GM21447 (cell line): ENCODE measurements at regions not wholly inside any gene's neighbourhood (a gene's known extent, or its start where the extent isn't known, plus 50 kb on each side); places are given as distances from the start of the nearest gene placed in this dataset.
"Not testable (repeated sequence)": the region's sequence is repeated elsewhere in the genome, so short reads cannot be mapped to it uniquely, and the experiment has no call there.

Source experiments
- ATAC-seq: cut with Tn5 transposase; IDR thresholded peaks from one replicate; pipeline ENCODE4 v1.9.1; 2021; ENCODE audit not compliant: unreplicated experiment

DNA sequence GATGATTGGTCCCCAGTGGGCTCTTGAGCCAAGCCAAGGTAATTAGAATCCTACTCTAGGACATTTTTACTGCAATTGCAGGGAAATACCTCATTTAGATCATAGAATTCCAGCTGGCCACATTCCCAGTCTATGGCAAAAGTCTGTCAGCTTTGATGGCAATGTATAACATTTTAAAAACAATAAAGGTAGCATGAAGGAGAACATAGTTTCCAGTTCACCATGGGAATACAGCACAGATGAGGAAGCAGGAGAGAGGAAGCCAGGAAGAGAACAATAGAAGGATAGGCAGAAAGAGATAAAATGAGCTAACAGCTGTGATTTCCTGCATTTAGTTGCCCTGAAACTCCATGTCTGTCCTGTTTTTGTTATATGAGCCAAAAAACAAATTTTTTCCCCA is 897.3 kb upstream of the DDX18 start:
- ATAC-seq: no peak

GRCh38 chr2:116918574-116918973 is 895.9 kb upstream of the DDX18 start:
- ATAC-seq: no peak

DNA sequence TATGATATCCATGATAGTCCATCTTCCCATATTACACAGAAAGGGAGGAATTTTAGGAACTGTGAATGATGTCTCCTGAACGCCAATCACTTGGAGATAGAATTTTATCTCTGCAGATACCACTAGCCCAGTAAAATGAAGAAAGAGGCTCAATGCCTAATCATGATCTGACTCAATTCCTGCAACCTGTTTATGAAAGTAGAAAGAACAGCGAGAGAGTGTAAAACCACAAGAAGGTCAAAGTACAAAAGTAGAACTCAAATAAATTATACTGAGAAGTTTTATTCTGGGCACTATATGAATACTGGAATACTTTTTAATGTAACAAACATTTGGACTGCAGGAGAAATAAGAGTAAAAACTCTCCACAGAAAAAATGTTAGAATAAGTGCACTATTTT is 892.1 kb upstream of the DDX18 start:
- no peak for ATAC-seq

DNA sequence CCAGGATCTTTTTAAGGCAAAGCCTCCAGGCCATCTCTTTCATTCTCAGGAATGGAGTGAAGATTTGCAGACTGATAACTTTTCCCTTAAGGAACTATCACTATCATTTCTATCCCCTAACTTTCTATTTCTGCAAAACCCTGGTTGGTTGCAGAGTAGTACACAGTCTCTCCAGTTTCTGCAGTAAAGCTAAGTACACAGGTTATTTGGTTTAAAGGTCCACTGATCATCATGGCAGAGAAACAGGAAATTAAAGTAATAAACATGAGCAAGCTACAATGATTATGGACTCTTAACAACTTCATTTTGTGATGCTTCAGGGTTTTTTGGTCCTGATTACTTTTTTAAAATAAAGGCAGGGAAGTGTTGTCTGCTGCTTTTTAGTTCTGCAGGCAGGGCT is 890.0 kb upstream of the DDX18 start:
- no peak for ATAC-seq

GRCh38 chr2:116935097-116935814 is 879.2 kb upstream of the DDX18 start:
- no peak for ATAC-seq

- ATAC-seq: no peak
Observed at GRCh38 chr2:116948258-116948657, 866.2 kb upstream of the DDX18 start.

GRCh38 chr2:116949249-116949648 is 865.2 kb upstream of the DDX18 start:
- no peak for ATAC-seq

- no peak for ATAC-seq
Observed at GRCh38 chr2:116952254-116952653, 862.2 kb upstream of the DDX18 start.

DNA sequence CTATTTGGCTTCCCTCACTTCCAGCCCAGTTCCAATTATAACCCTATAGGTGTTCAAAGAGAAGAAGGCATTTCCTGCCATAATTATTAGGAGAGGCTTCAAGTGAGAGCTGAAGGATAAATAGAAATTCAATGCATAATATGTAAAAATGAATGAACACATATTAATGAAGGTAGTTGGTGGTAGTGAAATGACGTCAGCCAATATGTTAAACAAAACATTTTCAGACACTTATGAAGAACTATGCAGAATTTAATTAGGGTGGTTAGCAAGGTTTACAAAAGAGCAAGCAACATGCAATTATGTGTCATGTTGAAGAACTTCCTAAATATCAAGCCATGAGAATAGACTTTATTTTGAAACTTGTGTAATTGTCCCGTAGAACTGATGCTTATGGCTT is 858.8 kb upstream of the DDX18 start:
- no peak for ATAC-seq

DNA sequence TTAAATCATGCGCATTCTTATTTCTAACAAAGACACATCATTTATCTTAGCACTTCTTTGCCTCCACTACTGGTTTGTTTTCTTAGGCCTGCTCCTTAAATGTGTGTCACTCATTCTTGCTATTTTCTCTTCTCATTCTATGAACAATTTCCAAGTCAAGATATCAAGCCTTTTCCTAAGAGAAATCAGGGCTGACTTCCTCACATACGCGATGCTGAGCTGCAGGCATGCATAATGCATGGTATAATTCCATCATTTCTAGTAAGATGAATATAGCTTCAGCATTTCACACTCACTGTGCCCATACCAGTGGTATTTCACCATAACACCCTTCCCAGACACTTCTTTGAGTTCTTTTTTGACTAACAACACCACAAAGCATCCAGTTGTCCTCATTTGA is 838.9 kb upstream of the DDX18 start:
- no peak for ATAC-seq

- no peak for ATAC-seq
Observed at GRCh38 chr2:116979916-116980764, 834.4 kb upstream of the DDX18 start.

- no peak for ATAC-seq
Observed at GRCh38 chr2:116987447-116987846, 827.0 kb upstream of the DDX18 start.

GRCh38 chr2:116988303-116988702 is 826.2 kb upstream of the DDX18 start:
- ATAC-seq: no peak

GRCh38 chr2:117019357-117019756 is 795.1 kb upstream of the DDX18 start:
- ATAC-seq: no peak

GRCh38 chr2:117027646-117028045 is 786.8 kb upstream of the DDX18 start:
- no peak for ATAC-seq

GRCh38 chr2:117028708-117029107 is 785.8 kb upstream of the DDX18 start:
- ATAC-seq: not testable (repeated sequence)

DNA sequence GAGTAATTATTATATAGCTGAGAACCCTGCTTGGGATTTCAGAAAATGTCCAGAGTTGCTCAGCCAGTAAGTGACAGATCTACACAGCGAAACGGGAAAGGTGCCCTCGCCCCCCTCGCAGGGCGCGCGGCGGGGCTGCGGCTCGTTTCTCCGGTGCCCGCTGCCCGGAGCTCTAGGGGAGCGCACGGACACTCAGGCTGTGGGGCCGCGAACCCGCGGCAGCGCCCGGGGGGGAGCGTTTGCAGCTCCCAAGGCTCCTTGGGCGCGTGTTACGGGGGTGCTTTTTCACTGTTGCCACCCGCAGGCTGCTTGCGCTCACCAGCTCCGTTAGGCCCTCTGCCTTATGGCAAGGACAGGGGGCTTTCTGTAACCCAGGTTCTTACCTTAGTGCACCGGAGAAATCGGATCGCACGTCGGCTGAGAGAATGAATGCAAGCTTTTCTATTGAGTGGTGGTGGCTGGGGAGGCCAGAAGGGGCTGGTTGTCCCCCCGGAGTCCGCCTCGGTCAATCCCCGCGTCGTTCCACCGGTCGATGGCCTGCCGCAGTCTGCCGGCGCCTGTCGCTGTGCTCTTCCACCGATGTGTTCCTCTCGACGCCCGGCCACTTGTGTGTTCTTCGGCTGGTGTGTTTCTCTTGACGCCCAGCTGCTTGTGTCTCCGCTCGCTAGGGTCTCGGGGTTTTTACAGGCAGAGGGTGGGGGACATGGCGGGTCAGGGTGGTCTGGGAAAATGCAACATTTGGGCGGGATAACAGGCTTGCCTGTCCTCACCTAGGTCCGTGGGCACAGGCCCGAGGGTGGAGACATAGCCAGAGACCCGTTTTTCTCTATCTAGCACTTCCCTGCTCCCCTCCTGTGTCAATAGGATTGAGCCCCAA is 758.8 kb upstream of the DDX18 start:
- no peak for ATAC-seq

DNA sequence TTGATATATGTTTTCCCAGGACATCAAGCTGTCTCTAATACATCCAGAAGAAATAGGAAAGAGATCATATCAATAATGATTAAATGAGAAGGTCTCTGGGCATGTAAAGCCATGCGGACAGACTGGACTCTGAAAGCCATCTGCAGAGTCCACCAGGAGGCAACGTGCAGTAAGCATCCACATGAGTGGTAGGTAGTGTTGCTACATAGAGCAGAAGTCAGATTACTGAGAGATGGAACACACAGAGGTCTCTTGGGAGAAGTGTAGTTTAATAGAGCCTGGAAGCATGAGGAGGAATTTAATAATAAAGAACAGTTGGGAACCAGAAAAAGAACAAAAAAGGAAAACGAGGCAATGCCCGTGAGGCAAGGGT is 758.1 kb upstream of the DDX18 start:
- no peak for ATAC-seq

- no peak for ATAC-seq
Observed at GRCh38 chr2:117057016-117057415, 757.5 kb upstream of the DDX18 start.

DNA sequence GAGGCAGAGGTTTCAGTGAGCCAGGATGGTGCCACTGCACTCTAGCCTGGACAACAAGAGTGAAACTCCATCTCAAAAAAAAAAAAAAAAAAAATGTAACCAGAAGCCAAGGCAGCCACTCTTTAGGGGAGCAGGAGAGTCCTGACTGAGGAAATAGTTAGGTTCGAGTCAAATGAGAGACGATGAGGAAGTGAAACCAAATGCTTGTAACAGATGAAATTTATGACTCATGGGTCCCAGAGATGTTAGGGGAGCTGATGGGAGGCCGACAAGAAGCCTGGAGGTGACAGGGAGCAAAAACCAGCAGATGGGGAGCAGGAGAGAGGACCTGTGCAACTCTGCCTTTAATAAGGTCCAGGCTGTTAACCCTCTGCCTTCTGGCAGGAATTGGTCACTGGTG is 756.1 kb upstream of the DDX18 start:
- peak; percentile 73 for ATAC-seq

GRCh38 chr2:117064021-117064420 is 750.5 kb upstream of the DDX18 start:
- no peak for ATAC-seq

DNA sequence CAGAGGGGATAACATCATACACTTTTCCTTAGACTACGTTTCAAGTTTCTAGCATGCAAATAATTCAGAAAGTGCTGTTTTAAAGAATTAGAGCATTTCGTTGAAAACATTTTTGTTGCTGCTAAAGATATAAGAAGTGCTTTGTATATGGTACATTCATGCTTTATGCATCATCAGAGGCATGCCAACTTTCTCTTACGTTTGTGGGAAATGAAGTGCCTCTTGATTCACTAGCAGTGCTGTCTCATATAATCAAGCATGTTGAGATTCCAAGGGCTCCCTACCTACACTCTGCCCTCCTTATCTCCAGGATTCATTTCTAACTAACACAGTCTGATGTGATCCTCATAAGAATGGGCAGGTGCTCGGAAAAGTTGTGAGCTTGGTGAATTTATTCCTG is 748.6 kb upstream of the DDX18 start:
- no peak for ATAC-seq
